Liver (tissue), 3 donors: ENCODE measurements at regions not wholly inside any gene's neighbourhood (a gene's known extent, or its start where the extent isn't known, plus 50 kb on each side); places are given as distances from the start of the nearest gene placed in this dataset.

Experiments used
- FOXA1 ChIP-seq: IDR thresholded peaks from 2 replicates; pipeline ENCODE4 v1.6.1; 2016; ENCODE audit warnings: antibody characterized with exemption
- RAD21 ChIP-seq, 2 donors: IDR thresholded peaks; 2 replicates each; pipeline ENCODE4 v1.6.1; 2016; ENCODE audit warnings: antibody characterized with exemption in 2 of 2, mild to moderate bottlenecking in 2 of 2
- SP1 ChIP-seq: IDR thresholded peaks from 2 replicates; pipeline ENCODE4 v1.6.1; 2018; ENCODE audit warnings: antibody characterized with exemption, mild to moderate bottlenecking
- TF ChIP-seq, protein P1 (sequence below): fragments of 150-350 bp; IDR thresholded peaks from 2 replicates; pipeline ENCODE4 v1.5.1; 2017; ENCODE audit warnings: improper control_type of control experiment, low read depth, low read length; ENCODE audit not compliant: missing input control
- TF ChIP-seq, protein P2 (sequence below): IDR thresholded peaks from 2 replicates; pipeline ENCODE4 v1.6.1; 2016; ENCODE audit warnings: antibody characterized with exemption, mild to moderate bottlenecking
- TF ChIP-seq, protein P3 (sequence below): IDR thresholded peaks from 2 replicates; pipeline ENCODE4 v1.6.1; 2016; ENCODE audit warnings: antibody characterized with exemption
- TF ChIP-seq, protein P4 (sequence below): IDR thresholded peaks from 2 replicates; pipeline ENCODE4 v1.6.1; 2016; ENCODE audit warnings: antibody characterized with exemption
- donor health status: healthy.
- donor health status: healthy.

DNA sequence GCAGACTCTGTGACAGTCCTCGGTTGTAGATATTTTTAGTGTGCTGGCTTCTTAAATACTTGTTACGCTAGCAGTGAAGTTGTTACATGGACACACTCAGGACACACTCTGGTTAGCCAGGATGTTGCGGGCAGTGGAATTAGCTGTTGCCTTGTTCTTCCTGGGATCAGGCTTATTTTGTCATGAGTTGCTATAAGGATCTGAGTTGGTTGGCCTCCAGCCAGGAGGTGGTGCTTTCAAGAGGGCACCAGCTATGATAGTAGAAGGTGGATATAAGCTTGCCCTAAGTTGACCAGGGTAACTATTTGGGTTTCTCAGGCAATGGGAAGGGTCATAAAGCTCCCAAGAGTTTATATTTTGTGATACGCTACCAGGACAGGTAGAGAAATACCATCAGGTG, 150.1 kb upstream of the C1GALT1 start:
- TF ChIP-seq FOXA1 (no peak), RAD21 (IDR thresholded peaks at IDR 0.05) (no peak), SP1 (no peak)
- TF ChIP-seq, protein P1, sequence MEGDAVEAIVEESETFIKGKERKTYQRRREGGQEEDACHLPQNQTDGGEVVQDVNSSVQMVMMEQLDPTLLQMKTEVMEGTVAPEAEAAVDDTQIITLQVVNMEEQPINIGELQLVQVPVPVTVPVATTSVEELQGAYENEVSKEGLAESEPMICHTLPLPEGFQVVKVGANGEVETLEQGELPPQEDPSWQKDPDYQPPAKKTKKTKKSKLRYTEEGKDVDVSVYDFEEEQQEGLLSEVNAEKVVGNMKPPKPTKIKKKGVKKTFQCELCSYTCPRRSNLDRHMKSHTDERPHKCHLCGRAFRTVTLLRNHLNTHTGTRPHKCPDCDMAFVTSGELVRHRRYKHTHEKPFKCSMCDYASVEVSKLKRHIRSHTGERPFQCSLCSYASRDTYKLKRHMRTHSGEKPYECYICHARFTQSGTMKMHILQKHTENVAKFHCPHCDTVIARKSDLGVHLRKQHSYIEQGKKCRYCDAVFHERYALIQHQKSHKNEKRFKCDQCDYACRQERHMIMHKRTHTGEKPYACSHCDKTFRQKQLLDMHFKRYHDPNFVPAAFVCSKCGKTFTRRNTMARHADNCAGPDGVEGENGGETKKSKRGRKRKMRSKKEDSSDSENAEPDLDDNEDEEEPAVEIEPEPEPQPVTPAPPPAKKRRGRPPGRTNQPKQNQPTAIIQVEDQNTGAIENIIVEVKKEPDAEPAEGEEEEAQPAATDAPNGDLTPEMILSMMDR, result no peak
- TF ChIP-seq, protein P2, sequence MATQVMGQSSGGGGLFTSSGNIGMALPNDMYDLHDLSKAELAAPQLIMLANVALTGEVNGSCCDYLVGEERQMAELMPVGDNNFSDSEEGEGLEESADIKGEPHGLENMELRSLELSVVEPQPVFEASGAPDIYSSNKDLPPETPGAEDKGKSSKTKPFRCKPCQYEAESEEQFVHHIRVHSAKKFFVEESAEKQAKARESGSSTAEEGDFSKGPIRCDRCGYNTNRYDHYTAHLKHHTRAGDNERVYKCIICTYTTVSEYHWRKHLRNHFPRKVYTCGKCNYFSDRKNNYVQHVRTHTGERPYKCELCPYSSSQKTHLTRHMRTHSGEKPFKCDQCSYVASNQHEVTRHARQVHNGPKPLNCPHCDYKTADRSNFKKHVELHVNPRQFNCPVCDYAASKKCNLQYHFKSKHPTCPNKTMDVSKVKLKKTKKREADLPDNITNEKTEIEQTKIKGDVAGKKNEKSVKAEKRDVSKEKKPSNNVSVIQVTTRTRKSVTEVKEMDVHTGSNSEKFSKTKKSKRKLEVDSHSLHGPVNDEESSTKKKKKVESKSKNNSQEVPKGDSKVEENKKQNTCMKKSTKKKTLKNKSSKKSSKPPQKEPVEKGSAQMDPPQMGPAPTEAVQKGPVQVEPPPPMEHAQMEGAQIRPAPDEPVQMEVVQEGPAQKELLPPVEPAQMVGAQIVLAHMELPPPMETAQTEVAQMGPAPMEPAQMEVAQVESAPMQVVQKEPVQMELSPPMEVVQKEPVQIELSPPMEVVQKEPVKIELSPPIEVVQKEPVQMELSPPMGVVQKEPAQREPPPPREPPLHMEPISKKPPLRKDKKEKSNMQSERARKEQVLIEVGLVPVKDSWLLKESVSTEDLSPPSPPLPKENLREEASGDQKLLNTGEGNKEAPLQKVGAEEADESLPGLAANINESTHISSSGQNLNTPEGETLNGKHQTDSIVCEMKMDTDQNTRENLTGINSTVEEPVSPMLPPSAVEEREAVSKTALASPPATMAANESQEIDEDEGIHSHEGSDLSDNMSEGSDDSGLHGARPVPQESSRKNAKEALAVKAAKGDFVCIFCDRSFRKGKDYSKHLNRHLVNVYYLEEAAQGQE, result no peak
- TF ChIP-seq, protein P3, sequence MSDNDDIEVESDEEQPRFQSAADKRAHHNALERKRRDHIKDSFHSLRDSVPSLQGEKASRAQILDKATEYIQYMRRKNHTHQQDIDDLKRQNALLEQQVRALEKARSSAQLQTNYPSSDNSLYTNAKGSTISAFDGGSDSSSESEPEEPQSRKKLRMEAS, result no peak
- TF ChIP-seq, protein P4, sequence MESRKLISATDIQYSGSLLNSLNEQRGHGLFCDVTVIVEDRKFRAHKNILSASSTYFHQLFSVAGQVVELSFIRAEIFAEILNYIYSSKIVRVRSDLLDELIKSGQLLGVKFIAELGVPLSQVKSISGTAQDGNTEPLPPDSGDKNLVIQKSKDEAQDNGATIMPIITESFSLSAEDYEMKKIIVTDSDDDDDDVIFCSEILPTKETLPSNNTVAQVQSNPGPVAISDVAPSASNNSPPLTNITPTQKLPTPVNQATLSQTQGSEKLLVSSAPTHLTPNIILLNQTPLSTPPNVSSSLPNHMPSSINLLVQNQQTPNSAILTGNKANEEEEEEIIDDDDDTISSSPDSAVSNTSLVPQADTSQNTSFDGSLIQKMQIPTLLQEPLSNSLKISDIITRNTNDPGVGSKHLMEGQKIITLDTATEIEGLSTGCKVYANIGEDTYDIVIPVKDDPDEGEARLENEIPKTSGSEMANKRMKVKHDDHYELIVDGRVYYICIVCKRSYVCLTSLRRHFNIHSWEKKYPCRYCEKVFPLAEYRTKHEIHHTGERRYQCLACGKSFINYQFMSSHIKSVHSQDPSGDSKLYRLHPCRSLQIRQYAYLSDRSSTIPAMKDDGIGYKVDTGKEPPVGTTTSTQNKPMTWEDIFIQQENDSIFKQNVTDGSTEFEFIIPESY, result no peak
